ENCODE measurements at regions not wholly inside any gene's neighbourhood (a gene's known extent, or its start where the extent isn't known, plus 50 kb on each side); places are given as distances from the start of the nearest gene placed in this dataset.

GRCh38 chr7:119842786-119843185 is 430.2 kb upstream of the KCND2 start:
- no peak for TF ChIP-seq ARNT (IDR thresholded peaks at IDR 0.05)
- TF ChIP-seq ZNF384 (IDR thresholded peaks at IDR 0.05) = no peak
- no peak for TF ChIP-seq SP1 (IDR thresholded peaks at IDR 0.05)
- TF ChIP-seq BHLHE40 (IDR thresholded peaks at IDR 0.05; ENCODE audit: borderline replicate concordance) = no peak
- no peak for TF ChIP-seq FOXA1 (IDR thresholded peaks at IDR 0.05)
- TF ChIP-seq ELF4 (IDR thresholded peaks at IDR 0.05) = no peak
- no peak for TF ChIP-seq SUZ12 (IDR thresholded peaks at IDR 0.05)
- TF ChIP-seq HDGF (IDR thresholded peaks at IDR 0.05; ENCODE audit: borderline replicate concordance) = no peak
- TF ChIP-seq FOXM1 (IDR thresholded peaks at IDR 0.05; ENCODE audit: borderline replicate concordance) = no peak
- TF ChIP-seq FOXK2 (IDR thresholded peaks at IDR 0.05) = no peak
